ENCODE measurements at regions not wholly inside any gene's neighbourhood (a gene's known extent, or its start where the extent isn't known, plus 50 kb on each side); places are given as distances from the start of the nearest gene placed in this dataset.

- H3K4me3 ChIP-seq (ENCODE audit: low read length in 2 of 2): no peak overlapping the region
- DNase-seq (ENCODE audit: low read depth in 6 of 9, low spot score in 9 of 9): no peak
- H3K9me3 ChIP-seq (ENCODE audit: control insufficient read depth in 2 of 2, insufficient read depth in 1 of 2, low read length in 1 of 2): no peaks in the 10 kb centered on the region
- H3K36me3 ChIP-seq (ENCODE audit: control insufficient read depth in 2 of 2, insufficient read depth in 2 of 2, low read length in 1 of 2): no peaks in the 10 kb centered on the region
- H3K4me1 ChIP-seq (ENCODE audit: control insufficient read depth in 2 of 2, insufficient read depth in 2 of 2, low read length in 2 of 2): no peaks in the 10 kb centered on the region
- no peak overlapping the region for H3K27ac ChIP-seq (ENCODE audit: low read depth in 1 of 2, low read length in 1 of 2)
- 86% methylated on average over 12 of the region's 12 CpGs for WGBS
- no peaks in the 10 kb centered on the region for H3K27me3 ChIP-seq (ENCODE audit: control insufficient read depth in 2 of 2, insufficient read depth in 1 of 2, low read length in 1 of 2)
Observed at GRCh38 chr22:27557286-27558008, 244.1 kb downstream of the MN1 start.

DNA sequence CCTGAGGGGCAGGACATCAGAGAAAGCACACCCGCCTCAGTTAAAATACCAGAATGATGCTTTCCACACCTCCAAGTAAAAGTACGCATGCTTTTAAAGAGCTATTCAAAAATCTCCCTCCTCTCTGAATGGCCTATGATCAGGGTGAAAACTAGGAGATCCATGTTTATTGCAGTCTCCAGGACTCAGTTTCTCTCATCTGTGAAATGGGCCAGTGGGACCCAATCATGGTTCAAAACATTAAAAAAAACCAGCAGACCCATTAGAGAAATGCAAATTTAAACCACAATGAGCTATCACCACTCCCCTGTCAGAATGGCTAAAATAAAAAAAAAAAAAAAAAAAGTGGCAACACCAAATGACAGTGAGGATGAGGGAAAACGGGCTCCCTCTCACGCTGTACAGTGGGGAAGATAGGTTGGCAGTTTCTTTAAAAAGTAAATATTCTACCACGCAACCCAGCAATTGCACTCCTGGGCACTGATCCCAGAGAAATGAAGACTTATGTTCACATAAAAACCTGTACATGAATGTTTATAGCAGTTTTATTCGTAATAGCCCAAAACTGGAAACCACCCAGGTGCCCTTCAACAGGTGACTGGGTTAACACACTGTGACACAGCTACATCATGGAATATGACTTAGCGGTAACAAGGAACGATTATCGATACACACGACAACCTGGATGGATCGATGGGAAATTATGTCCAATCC lies 242.7 kb downstream of the MN1 start:
- no peaks in the 10 kb centered on the region for H3K9me3 ChIP-seq (ENCODE audit: control insufficient read depth in 2 of 2, insufficient read depth in 1 of 2, low read length in 1 of 2)
- H3K4me3 ChIP-seq (ENCODE audit: low read length in 2 of 2): no peak overlapping the region
- H3K36me3 ChIP-seq (ENCODE audit: control insufficient read depth in 2 of 2, insufficient read depth in 2 of 2, low read length in 1 of 2): no peaks in the 10 kb centered on the region
- WGBS: 96% methylated on average over 11 of the region's 11 CpGs
- no peak overlapping the region for H3K27ac ChIP-seq (ENCODE audit: low read depth in 1 of 2, low read length in 1 of 2)
- no peaks in the 10 kb centered on the region for H3K4me1 ChIP-seq (ENCODE audit: control insufficient read depth in 2 of 2, insufficient read depth in 2 of 2, low read length in 2 of 2)
- H3K27me3 ChIP-seq (ENCODE audit: control insufficient read depth in 2 of 2, insufficient read depth in 1 of 2, low read length in 1 of 2): no peaks in the 10 kb centered on the region
- no peak for DNase-seq (ENCODE audit: low read depth in 6 of 9, low spot score in 9 of 9)

GRCh38 chr22:27560781-27561180 lies 240.8 kb downstream of the MN1 start:
- no peak for DNase-seq (ENCODE audit: low read depth in 6 of 9, low spot score in 9 of 9)
- H3K4me1 ChIP-seq (ENCODE audit: control insufficient read depth in 2 of 2, insufficient read depth in 2 of 2, low read length in 2 of 2): no peaks in the 10 kb centered on the region
- WGBS: 91% methylated on average over 5 of the region's 5 CpGs
- no peak overlapping the region for H3K4me3 ChIP-seq (ENCODE audit: low read length in 2 of 2)
- no peaks in the 10 kb centered on the region for H3K9me3 ChIP-seq (ENCODE audit: control insufficient read depth in 2 of 2, insufficient read depth in 1 of 2, low read length in 1 of 2)
- no peaks in the 10 kb centered on the region for H3K36me3 ChIP-seq (ENCODE audit: control insufficient read depth in 2 of 2, insufficient read depth in 2 of 2, low read length in 1 of 2)
- H3K27me3 ChIP-seq (ENCODE audit: control insufficient read depth in 2 of 2, insufficient read depth in 1 of 2, low read length in 1 of 2): no peaks in the 10 kb centered on the region
- H3K27ac ChIP-seq (ENCODE audit: low read depth in 1 of 2, low read length in 1 of 2): no peak overlapping the region

DNA sequence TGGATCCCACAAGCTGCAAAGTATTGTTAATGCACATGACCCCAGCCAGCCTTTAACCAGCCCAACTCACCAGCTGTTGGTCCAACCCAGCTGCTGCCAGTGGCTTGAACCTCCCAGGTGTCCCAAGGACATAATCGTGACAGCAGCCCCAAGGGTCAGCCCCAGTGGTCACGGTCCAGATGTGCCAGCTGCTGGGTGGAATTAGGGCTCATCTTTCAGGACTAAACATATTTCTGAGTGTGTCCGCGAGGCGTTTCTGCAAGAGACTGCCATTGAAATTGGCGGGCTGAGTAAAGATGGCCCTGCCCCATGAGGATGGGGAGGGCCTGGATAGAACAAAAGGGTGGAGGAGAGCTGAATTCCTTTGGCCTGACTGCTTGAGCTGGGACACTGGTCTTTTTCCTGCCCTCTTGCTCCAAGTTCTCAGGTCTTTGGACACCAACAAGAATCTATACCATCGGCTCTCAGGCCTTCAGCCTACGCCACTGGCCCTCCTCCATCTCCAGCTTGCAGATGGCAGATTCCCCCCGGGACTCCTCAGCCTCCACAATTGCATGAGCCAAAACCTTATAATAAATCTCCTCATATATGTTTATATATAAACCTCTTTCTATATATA lies 240.2 kb downstream of the MN1 start:
- WGBS: 95% methylated on average over 9 of the region's 9 CpGs

DNA sequence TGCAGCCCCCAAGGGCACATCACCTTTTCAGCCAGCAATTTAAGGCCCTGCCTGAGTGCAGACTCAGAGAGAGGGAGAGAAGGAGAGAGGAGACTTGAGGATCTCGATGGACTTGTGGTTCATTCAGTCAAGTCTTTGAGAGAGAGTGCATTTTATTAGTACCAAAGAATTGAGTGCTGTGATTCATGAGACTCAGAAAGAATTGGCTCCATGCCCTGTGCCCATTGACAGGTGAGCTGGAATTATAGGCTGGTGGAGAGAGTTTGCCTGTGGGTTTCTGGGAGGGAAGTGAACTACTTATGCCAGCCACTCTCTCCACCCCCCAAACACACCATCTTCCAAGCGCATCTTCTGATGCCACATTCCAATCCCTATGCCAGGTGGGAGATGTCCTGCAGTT lies 236.8 kb downstream of the MN1 start:
- H3K4me1 ChIP-seq (ENCODE audit: control insufficient read depth in 2 of 2, insufficient read depth in 2 of 2, low read length in 2 of 2): no peaks in the 10 kb centered on the region
- H3K36me3 ChIP-seq (ENCODE audit: control insufficient read depth in 2 of 2, insufficient read depth in 2 of 2, low read length in 1 of 2): no peaks in the 10 kb centered on the region
- no peak overlapping the region for H3K4me3 ChIP-seq (ENCODE audit: low read length in 2 of 2)
- 96% methylated on average over 2 of the region's 2 CpGs for WGBS
- no peaks in the 10 kb centered on the region for H3K27me3 ChIP-seq (ENCODE audit: control insufficient read depth in 2 of 2, insufficient read depth in 1 of 2, low read length in 1 of 2)
- no peaks in the 10 kb centered on the region for H3K9me3 ChIP-seq (ENCODE audit: control insufficient read depth in 2 of 2, insufficient read depth in 1 of 2, low read length in 1 of 2)
- no peak for DNase-seq (ENCODE audit: low read depth in 6 of 9, low spot score in 9 of 9)
- H3K27ac ChIP-seq (ENCODE audit: low read depth in 1 of 2, low read length in 1 of 2): no peak overlapping the region

More for the DNA sequence above, 240.2 kb downstream of the MN1 start:
- no peak overlapping the region for H3K4me3 ChIP-seq (ENCODE audit: low read length in 2 of 2)
- H3K36me3 ChIP-seq (ENCODE audit: control insufficient read depth in 2 of 2, insufficient read depth in 2 of 2, low read length in 1 of 2): no peaks in the 10 kb centered on the region
- DNase-seq (ENCODE audit: low read depth in 6 of 9, low spot score in 9 of 9): no peak
- H3K4me1 ChIP-seq (ENCODE audit: control insufficient read depth in 2 of 2, insufficient read depth in 2 of 2, low read length in 2 of 2): no peaks in the 10 kb centered on the region
- H3K9me3 ChIP-seq (ENCODE audit: control insufficient read depth in 2 of 2, insufficient read depth in 1 of 2, low read length in 1 of 2): no peaks in the 10 kb centered on the region
- no peaks in the 10 kb centered on the region for H3K27me3 ChIP-seq (ENCODE audit: control insufficient read depth in 2 of 2, insufficient read depth in 1 of 2, low read length in 1 of 2)
- no peak overlapping the region for H3K27ac ChIP-seq (ENCODE audit: low read depth in 1 of 2, low read length in 1 of 2)

DNA sequence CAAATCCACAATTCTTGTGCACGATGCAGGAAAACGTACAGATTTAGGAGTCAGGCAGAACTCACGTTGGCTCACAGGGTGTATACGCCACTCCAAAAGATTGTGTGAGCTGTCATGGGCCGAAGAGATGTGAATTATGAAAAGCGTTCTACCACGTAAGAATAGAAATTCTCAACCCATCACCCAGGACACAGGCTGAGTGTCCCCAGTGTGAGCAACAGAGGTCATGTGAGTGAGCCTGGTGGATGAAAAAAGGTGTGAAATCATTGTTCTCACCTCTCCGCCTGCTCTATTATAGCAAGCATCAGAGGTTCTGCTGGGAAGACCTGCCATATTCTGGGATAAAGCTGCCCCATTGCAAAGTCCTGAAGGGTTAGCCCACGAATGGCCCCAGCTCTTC lies 235.0 kb downstream of the MN1 start:
- H3K9me3 ChIP-seq (ENCODE audit: control insufficient read depth in 2 of 2, insufficient read depth in 1 of 2, low read length in 1 of 2): no peaks in the 10 kb centered on the region
- H3K27ac ChIP-seq (ENCODE audit: low read depth in 1 of 2, low read length in 1 of 2): no peak overlapping the region
- no peaks in the 10 kb centered on the region for H3K4me1 ChIP-seq (ENCODE audit: control insufficient read depth in 2 of 2, insufficient read depth in 2 of 2, low read length in 2 of 2)
- no peaks in the 10 kb centered on the region for H3K27me3 ChIP-seq (ENCODE audit: control insufficient read depth in 2 of 2, insufficient read depth in 1 of 2, low read length in 1 of 2)
- 96% methylated on average over 9 of the region's 9 CpGs for WGBS
- H3K4me3 ChIP-seq (ENCODE audit: low read length in 2 of 2): no peak overlapping the region
- no peak for DNase-seq (ENCODE audit: low read depth in 6 of 9, low spot score in 9 of 9)
- H3K36me3 ChIP-seq (ENCODE audit: control insufficient read depth in 2 of 2, insufficient read depth in 2 of 2, low read length in 1 of 2): no peaks in the 10 kb centered on the region

DNA sequence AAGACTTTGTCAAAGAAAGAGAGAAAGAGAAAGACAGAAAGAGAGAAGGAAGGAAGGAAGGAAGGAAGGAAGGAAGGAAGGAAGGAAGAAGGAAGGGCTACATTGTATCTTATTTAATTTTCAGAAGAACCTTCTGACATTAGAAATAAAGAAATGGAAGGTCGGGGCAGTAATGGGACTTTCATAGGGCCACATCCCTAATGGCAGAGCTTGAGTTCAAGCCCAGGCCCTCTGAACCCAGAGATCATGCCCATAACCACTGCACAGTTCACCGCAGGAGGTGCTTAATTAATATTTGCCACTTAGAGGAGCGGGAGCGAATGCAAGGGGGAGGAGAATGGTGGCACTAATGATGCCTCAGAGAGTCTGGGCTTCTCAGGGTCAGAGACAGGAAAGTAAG lies 233.3 kb downstream of the MN1 start:
- WGBS: 98% methylated on average over 4 of the region's 4 CpGs
- H3K4me1 ChIP-seq (ENCODE audit: control insufficient read depth in 2 of 2, insufficient read depth in 2 of 2, low read length in 2 of 2): no peaks in the 10 kb centered on the region
- no peak overlapping the region for H3K27ac ChIP-seq (ENCODE audit: low read depth in 1 of 2, low read length in 1 of 2)
- no peaks in the 10 kb centered on the region for H3K36me3 ChIP-seq (ENCODE audit: control insufficient read depth in 2 of 2, insufficient read depth in 2 of 2, low read length in 1 of 2)
- no peaks in the 10 kb centered on the region for H3K9me3 ChIP-seq (ENCODE audit: control insufficient read depth in 2 of 2, insufficient read depth in 1 of 2, low read length in 1 of 2)
- peaks cover 0 to 3% of the 10 kb centered on the region in 2 donors for H3K27me3 ChIP-seq (ENCODE audit: control insufficient read depth in 2 of 2, insufficient read depth in 1 of 2, low read length in 1 of 2)
- H3K4me3 ChIP-seq (ENCODE audit: low read length in 2 of 2): no peak overlapping the region
- no peak for DNase-seq (ENCODE audit: low read depth in 6 of 9, low spot score in 9 of 9)

- Histone ChIP-seq H3K27me3 (ENCODE audit: control insufficient read depth in 2 of 2, insufficient read depth in 1 of 2, low read length in 1 of 2) (peaks cover 0 to 9% of the 10 kb centered on the region in 2 donors), H3K9me3 (ENCODE audit: control insufficient read depth in 2 of 2, insufficient read depth in 1 of 2, low read length in 1 of 2) (no peaks in the 10 kb centered on the region), H3K36me3 (ENCODE audit: control insufficient read depth in 2 of 2, insufficient read depth in 2 of 2, low read length in 1 of 2) (no peaks in the 10 kb centered on the region), H3K27ac (ENCODE audit: low read depth in 1 of 2, low read length in 1 of 2) (no peak overlapping the region), H3K4me3 (ENCODE audit: low read length in 2 of 2) (no peak overlapping the region), H3K4me1 (ENCODE audit: control insufficient read depth in 2 of 2, insufficient read depth in 2 of 2, low read length in 2 of 2) (peaks cover 0 to 2% of the 10 kb centered on the region in 2 donors)
- no peak for DNase-seq (ENCODE audit: low read depth in 6 of 9, low spot score in 9 of 9)
- 89% methylated on average over 12 of the region's 12 CpGs for WGBS
Observed at GRCh38 chr22:27571463-27572277, 229.9 kb downstream of the MN1 start.
